ENCODE measurements at regions not wholly inside any gene's neighbourhood (a gene's known extent, or its start where the extent isn't known, plus 50 kb on each side); places are given as distances from the start of the nearest gene placed in this dataset.

DNA sequence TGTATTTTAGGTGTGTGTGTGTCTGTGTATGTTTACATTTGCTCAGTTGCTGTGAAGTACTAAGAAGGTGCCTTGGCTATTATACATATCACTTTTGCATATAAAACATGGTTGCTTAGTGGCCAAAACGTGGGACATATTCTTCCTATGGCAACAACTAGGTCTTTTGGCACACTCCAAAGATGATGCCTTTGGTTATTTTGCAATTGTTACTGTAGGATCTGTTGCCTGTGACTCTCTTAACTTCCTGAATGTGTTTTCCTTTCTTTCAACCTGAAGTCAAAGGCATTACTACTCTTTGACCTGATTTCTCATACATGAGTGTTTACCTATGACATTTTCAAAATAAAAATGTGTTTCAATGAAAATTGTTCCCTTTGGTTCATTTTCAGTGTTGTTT is 160.5 kb downstream of the UBE2E3 start:
- Histone ChIP-seq H3K36me3 (no peaks in the 10 kb centered on the region), H3K27ac (no peak overlapping the region), H3K27me3 (no peaks in the 10 kb centered on the region), H3K4me3 (no peak overlapping the region), H3K9me3 (no peaks in the 10 kb centered on the region), H3K4me1 (no peaks in the 10 kb centered on the region)
- ATAC-seq, result no peak
- DNase-seq, result no peak
- TF ChIP-seq, protein P1, sequence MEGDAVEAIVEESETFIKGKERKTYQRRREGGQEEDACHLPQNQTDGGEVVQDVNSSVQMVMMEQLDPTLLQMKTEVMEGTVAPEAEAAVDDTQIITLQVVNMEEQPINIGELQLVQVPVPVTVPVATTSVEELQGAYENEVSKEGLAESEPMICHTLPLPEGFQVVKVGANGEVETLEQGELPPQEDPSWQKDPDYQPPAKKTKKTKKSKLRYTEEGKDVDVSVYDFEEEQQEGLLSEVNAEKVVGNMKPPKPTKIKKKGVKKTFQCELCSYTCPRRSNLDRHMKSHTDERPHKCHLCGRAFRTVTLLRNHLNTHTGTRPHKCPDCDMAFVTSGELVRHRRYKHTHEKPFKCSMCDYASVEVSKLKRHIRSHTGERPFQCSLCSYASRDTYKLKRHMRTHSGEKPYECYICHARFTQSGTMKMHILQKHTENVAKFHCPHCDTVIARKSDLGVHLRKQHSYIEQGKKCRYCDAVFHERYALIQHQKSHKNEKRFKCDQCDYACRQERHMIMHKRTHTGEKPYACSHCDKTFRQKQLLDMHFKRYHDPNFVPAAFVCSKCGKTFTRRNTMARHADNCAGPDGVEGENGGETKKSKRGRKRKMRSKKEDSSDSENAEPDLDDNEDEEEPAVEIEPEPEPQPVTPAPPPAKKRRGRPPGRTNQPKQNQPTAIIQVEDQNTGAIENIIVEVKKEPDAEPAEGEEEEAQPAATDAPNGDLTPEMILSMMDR (IDR thresholded peaks at IDR 0.05), result no peak
- intact Hi-C loops (cut with DNase I), result no loop called here

DNA sequence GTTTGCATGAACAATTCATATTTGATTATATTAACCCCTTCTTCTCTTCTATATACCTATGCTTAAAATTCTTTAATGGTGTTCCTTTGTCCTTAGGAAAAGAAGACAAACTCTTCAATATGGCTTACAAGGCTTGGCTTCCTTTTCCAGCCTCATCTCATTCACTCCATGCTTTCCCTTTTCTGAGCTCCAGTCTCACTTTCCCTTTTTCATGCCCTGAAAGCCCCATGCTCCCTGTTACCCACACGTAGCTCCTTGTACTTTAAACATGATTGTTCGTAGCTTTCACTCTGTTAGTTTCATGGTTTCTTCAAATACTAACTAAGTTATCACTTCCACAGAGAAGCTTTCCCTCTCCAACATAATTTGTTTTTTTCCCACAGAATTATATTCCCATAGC is 161.3 kb downstream of the UBE2E3 start:
- Histone ChIP-seq H3K27me3 (no peaks in the 10 kb centered on the region), H3K36me3 (no peaks in the 10 kb centered on the region), H3K9me3 (no peaks in the 10 kb centered on the region), H3K4me1 (no peaks in the 10 kb centered on the region), H3K4me3 (no peak overlapping the region), H3K27ac (no peak overlapping the region)
- TF ChIP-seq, protein P1 (IDR thresholded peaks at IDR 0.05), result no peak
- no peak for ATAC-seq
- no peak for DNase-seq
- intact Hi-C loops (cut with DNase I), result no loop called here

DNA sequence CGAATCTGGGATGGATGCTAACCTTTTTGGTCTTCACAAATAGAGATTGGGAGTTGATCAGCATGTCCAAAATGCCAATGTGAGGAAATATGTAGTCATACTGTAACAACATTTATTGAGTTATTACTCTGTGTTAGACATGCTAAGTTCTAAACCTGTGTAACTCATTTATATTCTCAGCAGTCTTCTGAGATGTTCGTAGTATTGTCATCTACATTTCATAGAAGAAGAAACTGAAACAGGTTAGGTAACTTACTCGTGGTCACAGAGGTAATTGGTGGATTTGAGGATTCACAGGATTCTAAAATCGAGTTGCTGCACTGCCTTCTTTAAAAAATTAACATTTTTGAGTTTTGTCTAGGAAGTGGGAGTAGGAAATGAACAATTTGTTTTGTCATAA is 162.1 kb downstream of the UBE2E3 start:
- intact Hi-C loops (cut with DNase I), result no loop called here
- H3K27ac ChIP-seq, result no peak overlapping the region
- no peaks in the 10 kb centered on the region for H3K9me3 ChIP-seq
- TF ChIP-seq, protein P1 (IDR thresholded peaks at IDR 0.05), result no peak
- ATAC-seq (no peak), DNase-seq (no peak)
- H3K36me3 ChIP-seq, result no peaks in the 10 kb centered on the region
- no peaks in the 10 kb centered on the region for H3K27me3 ChIP-seq
- no peaks in the 10 kb centered on the region for H3K4me1 ChIP-seq
- H3K4me3 ChIP-seq, result no peak overlapping the region

DNA sequence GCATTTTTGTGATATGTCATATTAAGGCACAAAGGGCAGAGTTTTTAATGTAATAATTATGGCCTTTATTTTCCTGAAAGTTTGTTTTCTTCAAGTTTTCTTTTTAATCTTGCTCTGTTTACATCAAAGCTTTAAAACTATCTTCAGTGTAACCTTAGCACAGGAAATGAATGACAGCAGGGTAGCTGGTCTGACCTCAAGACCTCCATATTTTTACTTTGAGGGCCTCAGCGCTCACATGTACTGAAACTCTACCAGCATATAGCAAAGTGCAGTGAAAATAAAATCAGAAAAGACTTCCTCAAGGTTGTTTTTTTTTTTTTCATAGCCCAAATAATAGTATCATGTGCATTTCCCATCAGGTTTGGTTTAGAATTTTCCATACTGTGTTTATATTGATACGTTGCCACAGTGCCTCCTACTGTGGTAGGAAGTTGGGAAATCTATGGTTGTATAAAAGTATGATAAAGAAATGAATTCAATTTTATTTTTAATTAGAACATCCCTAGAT is 163.4 kb downstream of the UBE2E3 start:
- H3K4me3 ChIP-seq, result no peak overlapping the region
- no peaks in the 10 kb centered on the region for H3K9me3 ChIP-seq
- TF ChIP-seq, protein P1 (IDR thresholded peaks at IDR 0.05), result no peak
- no peak for ATAC-seq
- H3K36me3 ChIP-seq, result no peaks in the 10 kb centered on the region
- no peaks in the 10 kb centered on the region for H3K4me1 ChIP-seq
- H3K27ac ChIP-seq, result no peak overlapping the region
- intact Hi-C loops (cut with DNase I), result no loop called here
- no peak for DNase-seq
- no peaks in the 10 kb centered on the region for H3K27me3 ChIP-seq

DNA sequence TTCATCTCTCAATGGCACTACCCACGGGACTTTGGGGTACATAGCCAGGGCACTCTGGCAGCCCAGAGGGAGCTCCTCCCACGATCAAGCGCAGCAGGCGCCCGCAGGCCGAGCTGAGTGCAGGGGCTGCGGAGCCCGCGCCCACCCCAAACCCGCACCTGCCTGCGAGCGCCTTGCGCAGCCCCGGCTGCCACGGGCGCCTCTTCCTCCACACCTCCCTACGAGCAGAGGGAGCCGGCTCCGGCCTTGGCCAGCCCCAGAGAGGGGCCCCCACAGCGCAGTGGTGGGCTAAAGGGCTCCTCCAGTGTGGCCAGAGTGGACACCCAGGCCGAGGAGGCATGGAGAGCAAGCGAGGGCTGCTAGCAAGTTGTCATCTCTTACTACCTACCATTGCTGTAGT is 165.2 kb downstream of the UBE2E3 start:
- no peak overlapping the region for H3K4me3 ChIP-seq
- TF ChIP-seq, protein P1 (IDR thresholded peaks at IDR 0.05), result no peak
- no peak overlapping the region for H3K27ac ChIP-seq
- intact Hi-C loops (cut with DNase I), result no loop called here
- H3K4me1 ChIP-seq, result no peaks in the 10 kb centered on the region
- no peak for ATAC-seq
- no peaks in the 10 kb centered on the region for H3K27me3 ChIP-seq
- peak; percentile 45 for DNase-seq
- no peaks in the 10 kb centered on the region for H3K36me3 ChIP-seq
- no peaks in the 10 kb centered on the region for H3K9me3 ChIP-seq

DNA sequence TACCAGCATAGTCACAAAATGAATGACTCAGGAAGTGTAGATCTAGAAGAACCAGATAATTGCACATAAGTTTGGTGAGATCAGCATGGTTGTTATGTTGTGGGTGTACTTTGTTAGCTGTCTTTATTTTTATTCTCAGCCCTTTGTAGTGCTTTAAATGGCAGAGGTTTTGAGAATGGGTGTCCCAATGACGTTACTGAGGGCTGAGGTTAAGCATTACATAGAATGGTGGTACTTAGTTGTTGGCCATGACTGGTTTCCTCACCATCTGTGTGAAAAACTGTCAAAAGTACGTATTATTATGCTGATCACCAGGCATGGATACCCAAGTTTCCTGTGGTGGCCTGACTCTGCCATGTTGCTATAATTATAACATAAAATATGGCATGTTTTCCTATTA is 165.8 kb downstream of the UBE2E3 start:
- no peaks in the 10 kb centered on the region for H3K9me3 ChIP-seq
- DNase-seq (no peak), ATAC-seq (no peak)
- TF ChIP-seq, protein P1 (IDR thresholded peaks at IDR 0.05), result no peak
- no peaks in the 10 kb centered on the region for H3K4me1 ChIP-seq
- no peaks in the 10 kb centered on the region for H3K36me3 ChIP-seq
- intact Hi-C loops (cut with DNase I), result no loop called here
- H3K27me3 ChIP-seq, result no peaks in the 10 kb centered on the region
- no peak overlapping the region for H3K4me3 ChIP-seq
- no peak overlapping the region for H3K27ac ChIP-seq

All from upper lobe of right lung (tissue), 1 donor.